ENCODE measurements at regions not wholly inside any gene's neighbourhood (a gene's known extent, or its start where the extent isn't known, plus 50 kb on each side); places are given as distances from the start of the nearest gene placed in this dataset.

DNA sequence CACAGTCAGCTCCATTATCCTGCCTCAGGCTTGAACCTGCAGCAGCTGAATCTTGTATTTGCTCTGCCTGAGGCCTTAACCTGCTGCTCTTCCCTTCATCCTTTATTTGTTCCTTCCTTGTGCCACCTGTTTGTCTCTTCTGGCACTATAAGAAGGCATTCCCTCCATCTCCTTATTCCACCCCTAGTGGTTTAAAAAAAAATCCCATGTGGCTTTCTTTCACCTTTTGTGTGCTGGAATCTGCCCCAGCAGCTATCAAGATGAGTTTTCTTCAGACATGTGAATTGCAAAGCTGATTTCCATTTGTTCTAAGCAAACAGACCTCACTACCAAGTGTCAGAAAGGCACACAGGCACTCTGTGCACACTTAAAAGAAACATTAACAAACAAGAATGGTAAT, 294.6 kb downstream of the TTLL7 start:
- intact Hi-C loops (cut with micrococcal nuclease), result no loop called here
- Histone ChIP-seq H3K36me3 (no peaks in the 10 kb centered on the region), H3K4me1 (no peaks in the 10 kb centered on the region), H3K27me3 (ENCODE audit: low read depth) (no peaks in the 10 kb centered on the region), H3K27ac (replicated peaks) (no peak overlapping the region), H3K9me3 (replicated peaks) (peaks cover 2% of the 10 kb centered on the region), H3K4me3 (no peak overlapping the region)
- no peak for TF ChIP-seq CTCF (IDR thresholded peaks at IDR 0.05; ENCODE audit: borderline replicate concordance)
- no peak for DNase-seq

GRCh38 chr1:83702356-83702755, 296.6 kb downstream of the TTLL7 start:
- Histone ChIP-seq H3K4me1 (no peaks in the 10 kb centered on the region), H3K36me3 (no peaks in the 10 kb centered on the region), H3K27me3 (ENCODE audit: low read depth) (no peaks in the 10 kb centered on the region), H3K27ac (replicated peaks) (no peak overlapping the region), H3K4me3 (no peak overlapping the region), H3K9me3 (replicated peaks) (peaks cover 8% of the 10 kb centered on the region)
- DNase-seq, result no peak
- intact Hi-C loops (cut with micrococcal nuclease), result no loop called here
- TF ChIP-seq CTCF (IDR thresholded peaks at IDR 0.05; ENCODE audit: borderline replicate concordance), result no peak

DNA sequence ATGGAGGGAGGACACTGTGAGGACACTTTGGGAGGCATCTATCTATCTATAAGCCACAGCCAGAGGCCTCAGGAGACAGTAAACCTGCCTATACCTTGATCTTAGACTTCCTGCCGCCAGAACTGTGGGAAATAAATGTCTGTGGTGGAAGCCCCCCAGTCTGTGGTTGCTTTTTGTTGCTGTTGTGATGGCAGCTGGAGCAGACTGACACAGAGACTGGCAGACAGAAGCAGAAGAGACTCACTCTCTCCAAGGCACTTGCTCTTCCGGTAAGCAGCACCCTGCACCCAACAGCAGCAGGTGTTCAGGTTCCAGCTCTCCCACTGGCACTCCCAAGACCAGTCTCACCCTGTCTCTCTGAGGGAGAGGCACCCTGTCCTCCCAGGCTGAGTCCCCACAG, 297.6 kb downstream of the TTLL7 start:
- no peak for DNase-seq
- Histone ChIP-seq H3K9me3 (replicated peaks) (peaks cover 8% of the 10 kb centered on the region), H3K4me1 (no peaks in the 10 kb centered on the region), H3K27me3 (ENCODE audit: low read depth) (no peaks in the 10 kb centered on the region), H3K27ac (replicated peaks) (no peak overlapping the region), H3K4me3 (no peak overlapping the region), H3K36me3 (no peaks in the 10 kb centered on the region)
- no peak for TF ChIP-seq CTCF (IDR thresholded peaks at IDR 0.05; ENCODE audit: borderline replicate concordance)
- intact Hi-C loops (cut with micrococcal nuclease), result no loop called here

GRCh38 chr1:83698644-83699043, 300.3 kb downstream of the TTLL7 start:
- Histone ChIP-seq H3K27ac (replicated peaks) (no peak overlapping the region), H3K4me3 (no peak overlapping the region), H3K27me3 (ENCODE audit: low read depth) (no peaks in the 10 kb centered on the region), H3K4me1 (peaks cover 9% of the 10 kb centered on the region), H3K9me3 (replicated peaks) (peaks cover 8% of the 10 kb centered on the region), H3K36me3 (no peaks in the 10 kb centered on the region)
- DNase-seq, result no peak
- intact Hi-C loops (cut with micrococcal nuclease), result no loop called here
- no peak for TF ChIP-seq CTCF (IDR thresholded peaks at IDR 0.05; ENCODE audit: borderline replicate concordance)

- Histone ChIP-seq H3K4me1 (peaks cover 16% of the 10 kb centered on the region), H3K36me3 (no peaks in the 10 kb centered on the region), H3K27ac (replicated peaks) (no peak overlapping the region), H3K4me3 (no peak overlapping the region), H3K9me3 (replicated peaks) (peaks cover 8% of the 10 kb centered on the region), H3K27me3 (ENCODE audit: low read depth) (no peaks in the 10 kb centered on the region)
- no peak for DNase-seq
- intact Hi-C loops (cut with micrococcal nuclease), result no loop called here
- TF ChIP-seq CTCF (IDR thresholded peaks at IDR 0.05; ENCODE audit: borderline replicate concordance), result no peak
These were observed 301.0 kb downstream of the TTLL7 start for GRCh38 chr1:83697961-83698360.

DNA sequence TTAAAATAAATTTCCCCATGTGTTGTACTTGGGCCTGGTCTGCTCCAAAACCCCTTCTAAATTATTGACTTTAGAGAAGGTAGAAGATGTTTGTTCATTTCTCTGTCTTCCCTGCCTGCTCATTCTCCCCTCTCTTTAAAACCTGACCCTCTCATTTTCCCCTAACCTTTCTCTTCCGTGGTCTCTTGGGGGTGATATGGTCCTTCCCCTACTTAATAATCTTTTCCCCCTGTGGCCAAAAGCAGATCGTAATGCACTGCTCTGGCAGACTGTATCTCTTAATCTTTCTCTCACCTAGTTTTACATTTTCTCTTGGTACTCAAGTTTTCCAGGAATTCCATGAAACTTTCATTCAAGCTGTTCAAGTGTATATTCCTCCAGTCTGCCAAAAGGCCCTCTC, 301.7 kb downstream of the TTLL7 start:
- TF ChIP-seq CTCF (IDR thresholded peaks at IDR 0.05; ENCODE audit: borderline replicate concordance), result no peak
- Histone ChIP-seq H3K4me3 (no peak overlapping the region), H3K27ac (replicated peaks) (no peak overlapping the region), H3K27me3 (ENCODE audit: low read depth) (no peaks in the 10 kb centered on the region), H3K9me3 (replicated peaks) (peaks cover 8% of the 10 kb centered on the region), H3K4me1 (peaks cover 21% of the 10 kb centered on the region), H3K36me3 (no peaks in the 10 kb centered on the region)
- intact Hi-C loops (cut with micrococcal nuclease), result no loop called here
- no peak for DNase-seq

All from left ventricle myocardium inferior (tissue), 1 donor.